SK-N-SH (cell line): ENCODE measurements at regions not wholly inside any gene's neighbourhood (a gene's known extent, or its start where the extent isn't known, plus 50 kb on each side); places are given as distances from the start of the nearest gene placed in this dataset.

Experiments
- CTCF ChIA-PET: fragments of 300-600, 350-600 bp; formaldehyde crosslinking; extraction: SDS; loops from one replicate; lab custom pipeline; 2021; lab: Yijun Ruan, JAX
- POLR2A ChIA-PET: fragments of 350-600 bp; sonication (Branson Sonifier 250); formaldehyde crosslinking; extraction: SDS; loops from one replicate; lab custom pipeline; 2020; ENCODE audit warnings: antibody characterized with exemption, inconsistent platforms; lab: Yijun Ruan, JAX
- DNase-seq: peaks from one replicate; pipeline ENCODE4 v3.0.0; 2012
- H2AFZ ChIP-seq: fragments of 200-600 bp; sonication (generic); 2 replicates; pipeline ENCODE4 v1.8.1; 2016; ENCODE audit warnings: antibody characterized with exemption, mild to moderate bottlenecking, low read depth
- H3F3A ChIP-seq: fragments of 200-600 bp; sonication (generic); replicated peaks from 2 replicates; pipeline ENCODE3; 2016; ENCODE audit warnings: antibody characterized with exemption, mild to moderate bottlenecking; ENCODE audit not compliant: insufficient read depth
- H3K27ac ChIP-seq, 2 experiments: fragments of 200-500 bp in 1 of 2; fragments of 200-600 bp in 1 of 2; sonication (Bioruptor generic) in 1 of 2; sonication (generic), shearing (Covaris generic) in 1 of 2; 2 replicates each; pipeline versions ENCODE4 v1.5.1 to v1.6.1; 2014 to 2016; ENCODE audit warnings: low read depth in 2 of 2, inconsistent platforms in 1 of 2, low read length in 1 of 2, mild to moderate bottlenecking in 1 of 2, mixed read lengths in 1 of 2
- H3K27me3 ChIP-seq: fragments of 200-600 bp; sonication (generic), shearing (Covaris generic); 2 replicates; pipeline ENCODE4 v1.6.1; 2016; ENCODE audit warnings: mixed run types; ENCODE audit not compliant: insufficient read depth
- H3K36me3 ChIP-seq, 2 experiments: fragments of 200-500 bp in 1 of 2; fragments of 200-600 bp in 1 of 2; sonication (Bioruptor generic) in 1 of 2; sonication (generic) in 1 of 2; replicated peaks in 1 of 2; 2 replicates each; pipeline versions ENCODE3 to v1.5.1; 2014 to 2016; ENCODE audit warnings: low read length in 1 of 2, mild to moderate bottlenecking in 1 of 2; ENCODE audit not compliant: insufficient read depth in 2 of 2, control insufficient read depth in 1 of 2
- H3K4me1 ChIP-seq, 2 experiments: fragments of 200-500 bp in 1 of 2; fragments of 200-600 bp in 1 of 2; sonication (Bioruptor generic) in 1 of 2; sonication (generic), shearing (Covaris generic) in 1 of 2; 2 replicates each; pipeline versions ENCODE4 v1.5.1 to v1.6.1; 2014 to 2016; ENCODE audit warnings: low read depth in 1 of 2, low read length in 1 of 2, mixed run types in 1 of 2; ENCODE audit not compliant: insufficient read depth in 2 of 2, control insufficient read depth in 1 of 2
- H3K4me2 ChIP-seq: fragments of 200-600 bp; sonication (generic), shearing (Covaris generic); 2 replicates; pipeline ENCODE4 v1.6.1; 2017; ENCODE audit warnings: mixed run types
- H3K4me3 ChIP-seq, 2 experiments: fragments of 200-500 bp in 1 of 2; fragments of 200-600 bp in 1 of 2; sonication (Bioruptor generic) in 1 of 2; sonication (generic), shearing (Covaris generic) in 1 of 2; 2 replicates each; pipeline versions ENCODE4 v1.5.1 to v1.8.1; 2014 to 2016; ENCODE audit warnings: low read depth in 2 of 2, inconsistent platforms in 1 of 2, low read length in 1 of 2, mild to moderate bottlenecking in 1 of 2, mixed read lengths in 1 of 2, moderate library complexity in 1 of 2
- H3K79me2 ChIP-seq: fragments of 200-600 bp; sonication (generic); 2 replicates; pipeline ENCODE4 v1.8.1; 2017; ENCODE audit warnings: mild to moderate bottlenecking; ENCODE audit not compliant: insufficient read depth
- H3K9ac ChIP-seq: fragments of 200-600 bp; sonication (generic); 2 replicates; pipeline ENCODE4 v1.6.1; 2017; ENCODE audit warnings: mixed run types
- H3K9me2 ChIP-seq: fragments of 200-600 bp; sonication (generic); 2 replicates; pipeline ENCODE4 v1.6.1; 2017; ENCODE audit warnings: mixed run types
- H3K9me3 ChIP-seq: fragments of 200-600 bp; sonication (generic); 2 replicates; pipeline ENCODE4 v1.6.1; 2017; ENCODE audit warnings: mixed run types, mild to moderate bottlenecking, moderate library complexity
- H4K20me1 ChIP-seq: fragments of 200-600 bp; sonication (generic); 2 replicates; pipeline ENCODE4 v1.6.1; 2017; ENCODE audit warnings: mild to moderate bottlenecking, mixed run types; ENCODE audit not compliant: insufficient read depth
- ELF1 ChIP-seq: IDR thresholded peaks from 2 replicates; pipeline ENCODE4 v1.4.0; 2012
- FOXJ3 ChIP-seq: sonication (generic); formaldehyde crosslinking; IDR thresholded peaks from 2 replicates; pipeline ENCODE4 v1.5.1; 2020; ENCODE audit warnings: mild to moderate bottlenecking, missing genetic modification reagents
- JUND ChIP-seq: IDR thresholded peaks from 2 replicates; pipeline ENCODE4 v1.4.0; 2012
- MXI1 ChIP-seq: IDR thresholded peaks from 2 replicates; pipeline ENCODE4 v1.6.1; 2012; ENCODE audit warnings: mild to moderate bottlenecking, low read depth, low read length, improper control_type of control experiment
- NRF1 ChIP-seq: IDR thresholded peaks from 2 replicates; pipeline ENCODE4 v1.6.1; 2012; ENCODE audit warnings: low read depth, mild to moderate bottlenecking, low read length
- RAD21 ChIP-seq: IDR thresholded peaks from 2 replicates; pipeline ENCODE4 v1.6.1; 2012; ENCODE audit warnings: mild to moderate bottlenecking, low read length
- RFX5 ChIP-seq: IDR thresholded peaks from 2 replicates; pipeline ENCODE4 v1.6.1; 2012; ENCODE audit warnings: mild to moderate bottlenecking, improper control_type of control experiment, low read length
- SIN3A ChIP-seq: IDR thresholded peaks from 2 replicates; pipeline ENCODE4 v1.6.1; 2012; ENCODE audit warnings: low read depth, mild to moderate bottlenecking, low read length, moderate library complexity, borderline replicate concordance
- TAF1 ChIP-seq: IDR thresholded peaks from 2 replicates; pipeline ENCODE4 v1.6.1; 2012; ENCODE audit warnings: low read depth, mild to moderate bottlenecking, low read length, moderate library complexity, borderline replicate concordance
- TCF12 ChIP-seq: IDR thresholded peaks from 2 replicates; pipeline ENCODE4 v1.4.0; 2012
- YY1 ChIP-seq: IDR thresholded peaks from 2 replicates; pipeline ENCODE4 v1.4.0; 2012; ENCODE audit warnings: low read depth, mild to moderate bottlenecking
- WGBS: methylation state at CpG from one replicate; pipeline ENCODE4 v1.1.6; 2017; ENCODE audit warnings: low lambda C conversion rate; 5-methylcytosine and 5-hydroxymethylcytosine counted together
- TF ChIP-seq, protein P1 (sequence below): fragments of 150-350 bp; IDR thresholded peaks from 2 replicates; pipeline ENCODE4 v1.6.1; 2016; ENCODE audit warnings: mild to moderate bottlenecking, low read depth, low read length
- TF ChIP-seq, protein P2 (sequence below): IDR thresholded peaks from 2 replicates; pipeline ENCODE4 v1.6.1; 2012; ENCODE audit warnings: mild to moderate bottlenecking, low read depth, low read length, moderate library complexity
- TF ChIP-seq, protein P3 (sequence below): fragments of 200-600 bp; sonication (generic); IDR thresholded peaks from 2 replicates; pipeline ENCODE4 v1.6.1; 2017; ENCODE audit warnings: antibody characterized with exemption, mild to moderate bottlenecking, moderate library complexity
- TF ChIP-seq, protein P4 (sequence below): IDR thresholded peaks from 2 replicates; pipeline ENCODE4; 2012
- TF ChIP-seq, protein P5 (sequence below): IDR thresholded peaks from 2 replicates; pipeline ENCODE4 v1.4.0; 2012; ENCODE audit warnings: low read depth, borderline replicate concordance

DNA sequence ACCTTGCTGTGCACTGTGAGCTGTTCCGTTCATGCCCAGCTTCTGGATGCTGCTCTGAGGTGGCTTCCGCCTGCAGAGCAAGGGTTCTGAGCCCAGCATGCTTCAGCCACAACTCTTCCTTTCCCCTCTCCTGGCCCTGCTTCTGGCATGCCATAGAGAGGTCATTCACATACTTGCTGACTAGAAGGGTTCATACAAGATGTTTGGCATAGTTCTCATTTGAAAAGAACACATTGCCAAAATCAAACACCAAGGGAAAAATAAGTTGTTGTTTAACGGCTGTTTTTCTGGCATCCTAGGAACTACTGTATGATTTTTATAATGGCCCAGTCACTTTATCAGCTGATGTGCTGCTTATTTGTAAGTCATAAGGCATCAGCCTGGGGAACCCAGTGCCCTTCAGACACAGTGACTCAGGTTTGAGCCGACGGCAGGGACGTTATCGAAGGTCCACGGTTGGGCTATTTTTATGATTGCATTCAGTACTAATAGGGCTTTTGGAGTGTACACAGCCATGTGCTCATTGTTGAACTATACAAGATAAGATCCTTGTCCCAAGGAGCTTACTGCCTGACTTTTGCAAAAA lies 53.9 kb upstream of the CTAGE1 start:
- H3F3A ChIP-seq, result peaks cover 7% of the 10 kb centered on the region
- H3K9me3 ChIP-seq, result no peaks in the 10 kb centered on the region; the same call in 1 of the 2 replicates
- no peak overlapping the region for H3K4me2 ChIP-seq
- H3K4me1 ChIP-seq, result peaks cover 0 to 11% of the 10 kb centered on the region in 2 experiments; a peak in 1 of 4 replicates
- H3K36me3 ChIP-seq, result no peaks in the 10 kb centered on the region
- no peak overlapping the region for H3K4me3 ChIP-seq
- H3K27me3 ChIP-seq, result peaks cover 35% of the 10 kb centered on the region; the same call in 1 of the 2 replicates
- no peaks in the 10 kb centered on the region for H4K20me1 ChIP-seq
- H2AFZ ChIP-seq, result no peak overlapping the region
- H3K27ac ChIP-seq, result no peak overlapping the region
- H3K9me2 ChIP-seq, result no peaks in the 10 kb centered on the region
- TF ChIP-seq JUND (no peak), RFX5 (no peak), NRF1 (no peak), MXI1 (no peak), TCF12 (no peak), SIN3A (no peak), ELF1 (no peak), YY1 (no peak), RAD21 (no peak), FOXJ3 (no peak), TAF1 (no peak)
- TF ChIP-seq, protein P1, sequence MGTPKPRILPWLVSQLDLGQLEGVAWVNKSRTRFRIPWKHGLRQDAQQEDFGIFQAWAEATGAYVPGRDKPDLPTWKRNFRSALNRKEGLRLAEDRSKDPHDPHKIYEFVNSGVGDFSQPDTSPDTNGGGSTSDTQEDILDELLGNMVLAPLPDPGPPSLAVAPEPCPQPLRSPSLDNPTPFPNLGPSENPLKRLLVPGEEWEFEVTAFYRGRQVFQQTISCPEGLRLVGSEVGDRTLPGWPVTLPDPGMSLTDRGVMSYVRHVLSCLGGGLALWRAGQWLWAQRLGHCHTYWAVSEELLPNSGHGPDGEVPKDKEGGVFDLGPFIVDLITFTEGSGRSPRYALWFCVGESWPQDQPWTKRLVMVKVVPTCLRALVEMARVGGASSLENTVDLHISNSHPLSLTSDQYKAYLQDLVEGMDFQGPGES, result no peak
- TF ChIP-seq, protein P2, sequence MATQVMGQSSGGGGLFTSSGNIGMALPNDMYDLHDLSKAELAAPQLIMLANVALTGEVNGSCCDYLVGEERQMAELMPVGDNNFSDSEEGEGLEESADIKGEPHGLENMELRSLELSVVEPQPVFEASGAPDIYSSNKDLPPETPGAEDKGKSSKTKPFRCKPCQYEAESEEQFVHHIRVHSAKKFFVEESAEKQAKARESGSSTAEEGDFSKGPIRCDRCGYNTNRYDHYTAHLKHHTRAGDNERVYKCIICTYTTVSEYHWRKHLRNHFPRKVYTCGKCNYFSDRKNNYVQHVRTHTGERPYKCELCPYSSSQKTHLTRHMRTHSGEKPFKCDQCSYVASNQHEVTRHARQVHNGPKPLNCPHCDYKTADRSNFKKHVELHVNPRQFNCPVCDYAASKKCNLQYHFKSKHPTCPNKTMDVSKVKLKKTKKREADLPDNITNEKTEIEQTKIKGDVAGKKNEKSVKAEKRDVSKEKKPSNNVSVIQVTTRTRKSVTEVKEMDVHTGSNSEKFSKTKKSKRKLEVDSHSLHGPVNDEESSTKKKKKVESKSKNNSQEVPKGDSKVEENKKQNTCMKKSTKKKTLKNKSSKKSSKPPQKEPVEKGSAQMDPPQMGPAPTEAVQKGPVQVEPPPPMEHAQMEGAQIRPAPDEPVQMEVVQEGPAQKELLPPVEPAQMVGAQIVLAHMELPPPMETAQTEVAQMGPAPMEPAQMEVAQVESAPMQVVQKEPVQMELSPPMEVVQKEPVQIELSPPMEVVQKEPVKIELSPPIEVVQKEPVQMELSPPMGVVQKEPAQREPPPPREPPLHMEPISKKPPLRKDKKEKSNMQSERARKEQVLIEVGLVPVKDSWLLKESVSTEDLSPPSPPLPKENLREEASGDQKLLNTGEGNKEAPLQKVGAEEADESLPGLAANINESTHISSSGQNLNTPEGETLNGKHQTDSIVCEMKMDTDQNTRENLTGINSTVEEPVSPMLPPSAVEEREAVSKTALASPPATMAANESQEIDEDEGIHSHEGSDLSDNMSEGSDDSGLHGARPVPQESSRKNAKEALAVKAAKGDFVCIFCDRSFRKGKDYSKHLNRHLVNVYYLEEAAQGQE, result no peak
- TF ChIP-seq, protein P3, sequence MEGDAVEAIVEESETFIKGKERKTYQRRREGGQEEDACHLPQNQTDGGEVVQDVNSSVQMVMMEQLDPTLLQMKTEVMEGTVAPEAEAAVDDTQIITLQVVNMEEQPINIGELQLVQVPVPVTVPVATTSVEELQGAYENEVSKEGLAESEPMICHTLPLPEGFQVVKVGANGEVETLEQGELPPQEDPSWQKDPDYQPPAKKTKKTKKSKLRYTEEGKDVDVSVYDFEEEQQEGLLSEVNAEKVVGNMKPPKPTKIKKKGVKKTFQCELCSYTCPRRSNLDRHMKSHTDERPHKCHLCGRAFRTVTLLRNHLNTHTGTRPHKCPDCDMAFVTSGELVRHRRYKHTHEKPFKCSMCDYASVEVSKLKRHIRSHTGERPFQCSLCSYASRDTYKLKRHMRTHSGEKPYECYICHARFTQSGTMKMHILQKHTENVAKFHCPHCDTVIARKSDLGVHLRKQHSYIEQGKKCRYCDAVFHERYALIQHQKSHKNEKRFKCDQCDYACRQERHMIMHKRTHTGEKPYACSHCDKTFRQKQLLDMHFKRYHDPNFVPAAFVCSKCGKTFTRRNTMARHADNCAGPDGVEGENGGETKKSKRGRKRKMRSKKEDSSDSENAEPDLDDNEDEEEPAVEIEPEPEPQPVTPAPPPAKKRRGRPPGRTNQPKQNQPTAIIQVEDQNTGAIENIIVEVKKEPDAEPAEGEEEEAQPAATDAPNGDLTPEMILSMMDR, result no peak
- TF ChIP-seq, protein P4, sequence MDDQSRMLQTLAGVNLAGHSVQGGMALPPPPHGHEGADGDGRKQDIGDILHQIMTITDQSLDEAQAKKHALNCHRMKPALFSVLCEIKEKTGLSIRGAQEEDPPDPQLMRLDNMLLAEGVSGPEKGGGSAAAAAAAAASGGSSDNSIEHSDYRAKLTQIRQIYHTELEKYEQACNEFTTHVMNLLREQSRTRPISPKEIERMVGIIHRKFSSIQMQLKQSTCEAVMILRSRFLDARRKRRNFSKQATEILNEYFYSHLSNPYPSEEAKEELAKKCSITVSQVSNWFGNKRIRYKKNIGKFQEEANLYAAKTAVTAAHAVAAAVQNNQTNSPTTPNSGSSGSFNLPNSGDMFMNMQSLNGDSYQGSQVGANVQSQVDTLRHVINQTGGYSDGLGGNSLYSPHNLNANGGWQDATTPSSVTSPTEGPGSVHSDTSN, result no peak
- TF ChIP-seq, protein P5, sequence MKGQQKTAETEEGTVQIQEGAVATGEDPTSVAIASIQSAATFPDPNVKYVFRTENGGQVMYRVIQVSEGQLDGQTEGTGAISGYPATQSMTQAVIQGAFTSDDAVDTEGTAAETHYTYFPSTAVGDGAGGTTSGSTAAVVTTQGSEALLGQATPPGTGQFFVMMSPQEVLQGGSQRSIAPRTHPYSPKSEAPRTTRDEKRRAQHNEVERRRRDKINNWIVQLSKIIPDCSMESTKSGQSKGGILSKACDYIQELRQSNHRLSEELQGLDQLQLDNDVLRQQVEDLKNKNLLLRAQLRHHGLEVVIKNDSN, result no peak
- TF ChIP-seq, all 33 proteins: peak for 0
- H3K79me2 ChIP-seq, result no peaks in the 10 kb centered on the region
- no peak overlapping the region for H3K9ac ChIP-seq
- DNase-seq, result no peak
- POLR2A ChIA-PET, result no interaction called here
- WGBS, result 17% methylated on average over 7 of the region's 8 CpGs
- CTCF ChIA-PET, result interaction anchor here (0.6 kb wide), 1 partner anchor 12 kb away, joined by 3 read pairs; no protein-coding TSS in a partner anchor
